Peyer's patch (tissue), 4 donors: ENCODE measurements at regions not wholly inside any gene's neighbourhood (a gene's known extent, or its start where the extent isn't known, plus 50 kb on each side); places are given as distances from the start of the nearest gene placed in this dataset.

Experiments used
- POLR2A ChIP-seq, 2 donors: fragments of 450-650 bp; IDR thresholded peaks; one replicate each; pipeline ENCODE4 v1.5.1; 2017; ENCODE audit warnings: antibody characterized with exemption in 2 of 2, mild to moderate bottlenecking in 2 of 2, moderate library complexity in 2 of 2
- TF ChIP-seq, protein P1 (sequence below), 6 experiments: fragments of 450-650 bp in 4 of 6; fragments of 200-600 bp in 2 of 6; sonication (generic) in 1 of 6; IDR thresholded peaks; one replicate each; pipeline ENCODE4 v1.5.1; 2017 to 2019; ENCODE audit warnings: antibody characterized with exemption in 6 of 6, mild to moderate bottlenecking in 3 of 6, moderate library complexity in 1 of 6

DNA sequence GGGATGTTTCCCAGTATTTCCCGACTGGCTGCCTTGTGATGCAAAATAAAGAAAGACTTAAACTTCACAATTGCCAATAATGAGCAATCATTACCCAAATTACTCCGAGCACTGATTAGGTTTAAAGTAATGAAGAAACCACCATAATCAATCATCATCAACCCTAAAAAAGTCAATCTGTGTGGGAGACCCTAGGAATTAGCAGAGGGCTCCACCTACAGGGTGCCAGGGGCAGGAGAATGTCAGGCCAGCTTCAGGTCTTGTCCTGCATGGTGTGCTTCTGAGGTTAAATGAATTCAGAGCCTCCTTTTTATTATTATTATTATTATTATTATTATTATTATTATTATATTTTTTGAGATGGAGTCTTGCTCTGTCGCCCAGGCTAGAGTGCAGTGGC lies 478.0 kb upstream of the ARRDC4 start:
- TF ChIP-seq POLR2A (IDR thresholded peaks at IDR 0.05): no peak
- TF ChIP-seq, protein P1, sequence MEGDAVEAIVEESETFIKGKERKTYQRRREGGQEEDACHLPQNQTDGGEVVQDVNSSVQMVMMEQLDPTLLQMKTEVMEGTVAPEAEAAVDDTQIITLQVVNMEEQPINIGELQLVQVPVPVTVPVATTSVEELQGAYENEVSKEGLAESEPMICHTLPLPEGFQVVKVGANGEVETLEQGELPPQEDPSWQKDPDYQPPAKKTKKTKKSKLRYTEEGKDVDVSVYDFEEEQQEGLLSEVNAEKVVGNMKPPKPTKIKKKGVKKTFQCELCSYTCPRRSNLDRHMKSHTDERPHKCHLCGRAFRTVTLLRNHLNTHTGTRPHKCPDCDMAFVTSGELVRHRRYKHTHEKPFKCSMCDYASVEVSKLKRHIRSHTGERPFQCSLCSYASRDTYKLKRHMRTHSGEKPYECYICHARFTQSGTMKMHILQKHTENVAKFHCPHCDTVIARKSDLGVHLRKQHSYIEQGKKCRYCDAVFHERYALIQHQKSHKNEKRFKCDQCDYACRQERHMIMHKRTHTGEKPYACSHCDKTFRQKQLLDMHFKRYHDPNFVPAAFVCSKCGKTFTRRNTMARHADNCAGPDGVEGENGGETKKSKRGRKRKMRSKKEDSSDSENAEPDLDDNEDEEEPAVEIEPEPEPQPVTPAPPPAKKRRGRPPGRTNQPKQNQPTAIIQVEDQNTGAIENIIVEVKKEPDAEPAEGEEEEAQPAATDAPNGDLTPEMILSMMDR (IDR thresholded peaks at IDR 0.05): peak in 3 of 6 experiments; percentile 24 to 39 (median 36)
